ENCODE measurements at regions not wholly inside any gene's neighbourhood (a gene's known extent, or its start where the extent isn't known, plus 50 kb on each side); places are given as distances from the start of the nearest gene placed in this dataset.
"Not testable (repeated sequence)": the region's sequence is repeated elsewhere in the genome, so short reads cannot be mapped to it uniquely, and the experiment has no call there.

- no peak for DNase-seq
- intact Hi-C loops (cut with micrococcal nuclease), result no loop called here
- H3K36me3 Mint-ChIP-seq (ENCODE audit: low read depth), result no peaks in the 10 kb centered on the region
- H3K9me3 Mint-ChIP-seq, result no peaks in the 10 kb centered on the region
- H3K4me1 Mint-ChIP-seq, result peaks cover 2% of the 10 kb centered on the region
- H3K27me3 Mint-ChIP-seq, result no peaks in the 10 kb centered on the region
- H3K4me3 Mint-ChIP-seq, result no peak overlapping the region
- H3K27ac Mint-ChIP-seq, result no peak overlapping the region
Observed at GRCh38 chr16:27600381-27600780, 50.4 kb downstream of the KATNIP start.

GRCh38 chr16:27602103-27602502 is 52.2 kb downstream of the KATNIP start:
- no peak overlapping the region for H3K27ac Mint-ChIP-seq
- no peaks in the 10 kb centered on the region for H3K9me3 Mint-ChIP-seq
- no peaks in the 10 kb centered on the region for H3K36me3 Mint-ChIP-seq (ENCODE audit: low read depth)
- no peaks in the 10 kb centered on the region for H3K27me3 Mint-ChIP-seq
- no peak for DNase-seq
- intact Hi-C loops (cut with micrococcal nuclease), result no loop called here
- H3K4me1 Mint-ChIP-seq, result peaks cover 2% of the 10 kb centered on the region
- H3K4me3 Mint-ChIP-seq, result no peak overlapping the region

- not testable (repeated sequence) for H3K9me3 Mint-ChIP-seq; H3K36me3 Mint-ChIP-seq (ENCODE audit: low read depth)
Observed at GRCh38 chr16:27605500-27606106, 55.7 kb downstream of the KATNIP start.

GRCh38 chr16:27611340-27611739 is 61.4 kb downstream of the KATNIP start:
- DNase-seq, result no peak
- Mint-ChIP-seq H3K27ac (no peak overlapping the region), H3K36me3 (ENCODE audit: low read depth) (no peaks in the 10 kb centered on the region), H3K4me1 (no peaks in the 10 kb centered on the region), H3K27me3 (no peaks in the 10 kb centered on the region), H3K9me3 (no peaks in the 10 kb centered on the region), H3K4me3 (no peak overlapping the region)
- intact Hi-C loops (cut with micrococcal nuclease), result no loop called here

More at GRCh38 chr16:27605500-27606106, 55.7 kb downstream of the KATNIP start:
- H3K27ac Mint-ChIP-seq; H3K4me3 Mint-ChIP-seq; intact Hi-C loops (cut with micrococcal nuclease); H3K4me1 Mint-ChIP-seq; H3K27me3 Mint-ChIP-seq: not testable (repeated sequence)
- peak; percentile 66 for DNase-seq

- H3K27me3 Mint-ChIP-seq, result no peaks in the 10 kb centered on the region
- H3K36me3 Mint-ChIP-seq (ENCODE audit: low read depth), result no peaks in the 10 kb centered on the region
- no peak overlapping the region for H3K27ac Mint-ChIP-seq
- no peak overlapping the region for H3K4me3 Mint-ChIP-seq
- DNase-seq, result no peak
- no peaks in the 10 kb centered on the region for H3K4me1 Mint-ChIP-seq
- intact Hi-C loops (cut with micrococcal nuclease), result no loop called here
- H3K9me3 Mint-ChIP-seq, result no peaks in the 10 kb centered on the region
Observed at GRCh38 chr16:27613238-27613791, 63.4 kb downstream of the KATNIP start.

- no peak for DNase-seq
- Mint-ChIP-seq H3K27me3 (no peaks in the 10 kb centered on the region), H3K36me3 (ENCODE audit: low read depth) (peaks cover 2% of the 10 kb centered on the region), H3K4me1 (no peaks in the 10 kb centered on the region), H3K9me3 (peaks cover 4% of the 10 kb centered on the region), H3K27ac (no peak overlapping the region), H3K4me3 (no peak overlapping the region)
- intact Hi-C loops (cut with micrococcal nuclease), result no loop called here
Observed at GRCh38 chr16:27617665-27618064, 67.7 kb downstream of the KATNIP start.

GRCh38 chr16:27618165-27618564 is 68.2 kb downstream of the KATNIP start:
- no peak for DNase-seq
- H3K36me3 Mint-ChIP-seq (ENCODE audit: low read depth), result peaks cover 2% of the 10 kb centered on the region
- no peak overlapping the region for H3K27ac Mint-ChIP-seq
- no peaks in the 10 kb centered on the region for H3K4me1 Mint-ChIP-seq
- no peak overlapping the region for H3K4me3 Mint-ChIP-seq
- no peaks in the 10 kb centered on the region for H3K27me3 Mint-ChIP-seq
- intact Hi-C loops (cut with micrococcal nuclease), result no loop called here
- peaks cover 4% of the 10 kb centered on the region for H3K9me3 Mint-ChIP-seq

GRCh38 chr16:27618606-27619327 is 68.8 kb downstream of the KATNIP start:
- Mint-ChIP-seq H3K36me3 (ENCODE audit: low read depth) (peaks cover 2% of the 10 kb centered on the region), H3K27me3 (no peaks in the 10 kb centered on the region), H3K9me3 (peaks cover 4% of the 10 kb centered on the region), H3K4me1 (no peaks in the 10 kb centered on the region), H3K4me3 (no peak overlapping the region), H3K27ac (no peak overlapping the region)
- no peak for DNase-seq
- intact Hi-C loops (cut with micrococcal nuclease), result no loop called here

- intact Hi-C loops (cut with micrococcal nuclease), result no loop called here
- no peaks in the 10 kb centered on the region for H3K27me3 Mint-ChIP-seq
- no peak overlapping the region for H3K4me3 Mint-ChIP-seq
- H3K9me3 Mint-ChIP-seq, result peaks cover 4% of the 10 kb centered on the region
- DNase-seq, result no peak
- H3K4me1 Mint-ChIP-seq, result no peaks in the 10 kb centered on the region
- H3K27ac Mint-ChIP-seq, result no peak overlapping the region
- H3K36me3 Mint-ChIP-seq (ENCODE audit: low read depth), result peaks cover 2% of the 10 kb centered on the region
Observed at GRCh38 chr16:27620541-27620940, 70.6 kb downstream of the KATNIP start.

GRCh38 chr16:27624154-27625049 is 74.5 kb downstream of the KATNIP start:
- Mint-ChIP-seq H3K4me3 (no peak overlapping the region), H3K27me3 (no peaks in the 10 kb centered on the region), H3K36me3 (ENCODE audit: low read depth) (peaks cover 2% of the 10 kb centered on the region), H3K27ac (no peak overlapping the region), H3K4me1 (no peaks in the 10 kb centered on the region), H3K9me3 (peaks cover 4% of the 10 kb centered on the region)
- intact Hi-C loops (cut with micrococcal nuclease), result no loop called here
- DNase-seq, result no peak

- Mint-ChIP-seq H3K27ac (no peak overlapping the region), H3K27me3 (no peaks in the 10 kb centered on the region), H3K9me3 (peaks cover 4% of the 10 kb centered on the region), H3K36me3 (ENCODE audit: low read depth) (peaks cover 2% of the 10 kb centered on the region), H3K4me1 (no peaks in the 10 kb centered on the region), H3K4me3 (no peak overlapping the region)
- intact Hi-C loops (cut with micrococcal nuclease), result no loop called here
- no peak for DNase-seq
Observed at GRCh38 chr16:27625050-27625697, 75.2 kb downstream of the KATNIP start.

GRCh38 chr16:27627136-27627535 is 77.2 kb downstream of the KATNIP start:
- intact Hi-C loops (cut with micrococcal nuclease), result no loop called here
- Mint-ChIP-seq H3K4me3 (no peak overlapping the region), H3K9me3 (no peaks in the 10 kb centered on the region), H3K27me3 (no peaks in the 10 kb centered on the region), H3K36me3 (ENCODE audit: low read depth) (no peaks in the 10 kb centered on the region), H3K4me1 (no peaks in the 10 kb centered on the region), H3K27ac (no peak overlapping the region)
- DNase-seq, result no peak

- H3K9me3 Mint-ChIP-seq, result no peaks in the 10 kb centered on the region
- H3K4me3 Mint-ChIP-seq, result no peak overlapping the region
- no peaks in the 10 kb centered on the region for H3K4me1 Mint-ChIP-seq
- no peaks in the 10 kb centered on the region for H3K36me3 Mint-ChIP-seq (ENCODE audit: low read depth)
- H3K27me3 Mint-ChIP-seq, result no peaks in the 10 kb centered on the region
- intact Hi-C loops (cut with micrococcal nuclease), result no loop called here
- DNase-seq, result no peak
- no peak overlapping the region for H3K27ac Mint-ChIP-seq
Observed at GRCh38 chr16:27628241-27628942, 78.4 kb downstream of the KATNIP start.
